ENCODE measurements at regions not wholly inside any gene's neighbourhood (a gene's known extent, or its start where the extent isn't known, plus 50 kb on each side); places are given as distances from the start of the nearest gene placed in this dataset.
"Not testable (repeated sequence)": the region's sequence is repeated elsewhere in the genome, so short reads cannot be mapped to it uniquely, and the experiment has no call there.

- TF ChIP-seq POLR2A, CTCF (IDR thresholded peaks at IDR 0.05): not testable (repeated sequence)
These were observed 69.0 kb downstream of the ADRB2 start for GRCh38 chr5:148895441-148895840.
